ENCODE measurements at regions not wholly inside any gene's neighbourhood (a gene's known extent, or its start where the extent isn't known, plus 50 kb on each side); places are given as distances from the start of the nearest gene placed in this dataset.

- TF ChIP-seq POLR2A (IDR thresholded peaks at IDR 0.05; ENCODE audit: low read length), result no peak
- no peak for TF ChIP-seq GATA1 (IDR thresholded peaks at IDR 0.05; ENCODE audit: low read depth, low read length)
Observed at GRCh38 chr4:156663663-156664062, 307.9 kb downstream of the PDGFC start.
